H1 (cell line): ENCODE measurements at regions not wholly inside any gene's neighbourhood (a gene's known extent, or its start where the extent isn't known, plus 50 kb on each side); places are given as distances from the start of the nearest gene placed in this dataset.

ENCODE experiments used
- CTCF ChIA-PET: fragments of 300-600 bp; sonication (Branson Sonifier 250); formaldehyde crosslinking; loops from one replicate; lab custom pipeline; 2021; ENCODE audit not compliant: partially characterized antibody; lab: Charles Lee
- POLR2A ChIA-PET: fragments of 300-600 bp; sonication (Branson Sonifier 250); formaldehyde crosslinking; loops from one replicate; lab custom pipeline; 2021; ENCODE audit warnings: inconsistent platforms; ENCODE audit not compliant: partially characterized antibody; lab: Charles Lee
- DNase-seq, 2 experiments: peaks; one replicate each; pipeline versions ENCODE4 v3.0.0 to v3.0.0-alpha.2; 2010 to 2022; ENCODE audit warnings: low spot score in 2 of 2, low read depth in 1 of 2, mixed read lengths in 1 of 2
- FAIRE-seq: peaks from 2 replicates; lab custom pipeline; 2011; peaks lifted over from hg19 to GRCh38; lab: Jason Lieb, UNC
- H2AFZ ChIP-seq: 2 replicates; pipeline ENCODE4 v1.8.1; 2012; ENCODE audit warnings: low read length, inconsistent platforms
- H2AK5ac ChIP-seq: 2 replicates; pipeline ENCODE4 v1.6.1; 2013; ENCODE audit warnings: low read depth, low read length
- H2BK120ac ChIP-seq: replicated peaks from 2 replicates; pipeline ENCODE3; 2013; ENCODE audit warnings: low read depth, low read length, inconsistent platforms
- H2BK12ac ChIP-seq: 2 replicates; pipeline ENCODE4 v1.6.1; 2013; ENCODE audit warnings: low read depth, low read length
- H2BK15ac ChIP-seq: 2 replicates; pipeline ENCODE4 v1.6.1; 2013; ENCODE audit warnings: low read length
- H2BK20ac ChIP-seq: 2 replicates; pipeline ENCODE4 v1.6.1; 2013; ENCODE audit warnings: low read length
- H2BK5ac ChIP-seq: 2 replicates; pipeline ENCODE4 v1.6.1; 2013; ENCODE audit warnings: low read depth, low read length
- H3K14ac ChIP-seq: 2 replicates; pipeline ENCODE4 v1.6.1; 2013; ENCODE audit warnings: inconsistent platforms; ENCODE audit not compliant: insufficient read length
- H3K18ac ChIP-seq: 2 replicates; pipeline ENCODE4 v1.6.1; 2013; ENCODE audit warnings: low read length; ENCODE audit errors: extremely low read depth
- H3K23ac ChIP-seq: 2 replicates; pipeline ENCODE4 v1.6.1; 2013; ENCODE audit warnings: inconsistent platforms; ENCODE audit not compliant: insufficient read length
- H3K23me2 ChIP-seq: 2 replicates; pipeline ENCODE4 v1.6.1; 2013; ENCODE audit warnings: low read depth, low read length
- H3K27ac ChIP-seq: 2 replicates; pipeline ENCODE4 v1.6.1; 2011; ENCODE audit warnings: low read depth, low read length, inconsistent platforms
- H3K27me3 ChIP-seq, 4 experiments: replicated peaks in 1 of 4; 1 replicate in 1 of 4; 2 replicates in 3 of 4; pipeline versions ENCODE4 v1.6.1 to v1.8.1; 2011 to 2013; ENCODE audit warnings: low read length in 3 of 4, mild to moderate bottlenecking in 3 of 4, inconsistent platforms in 2 of 4, mixed read lengths in 2 of 4, moderate library complexity in 1 of 4; ENCODE audit not compliant: control insufficient read depth in 3 of 4, insufficient read depth in 3 of 4; ENCODE audit errors: extremely low read depth in 1 of 4
- H3K36me3 ChIP-seq, 4 experiments: 2 replicates each; pipeline versions ENCODE4 v1.6.1 to v1.8.1; 2011 to 2013; ENCODE audit warnings: mild to moderate bottlenecking in 4 of 4, low read length in 3 of 4, moderate library complexity in 2 of 4, control low read depth in 1 of 4, inconsistent platforms in 1 of 4; ENCODE audit not compliant: insufficient read depth in 4 of 4, control insufficient read depth in 2 of 4
- H3K4ac ChIP-seq: replicated peaks from 2 replicates; pipeline ENCODE3; 2013; ENCODE audit warnings: low read length, low read depth, mixed read lengths, inconsistent platforms; ENCODE audit not compliant: insufficient read length
- H3K4me1 ChIP-seq, 4 experiments: replicated peaks in 1 of 4; 1 replicate in 1 of 4; 2 replicates in 3 of 4; pipeline versions ENCODE4 v1.6.1 to v1.8.1; 2011 to 2013; ENCODE audit warnings: low read length in 3 of 4, inconsistent platforms in 2 of 4, mixed read lengths in 1 of 4; ENCODE audit not compliant: insufficient read depth in 4 of 4, control insufficient read depth in 3 of 4
- H3K4me2 ChIP-seq, 2 experiments: 2 replicates each; pipeline versions ENCODE4 v1.6.1 to v1.8.1; 2011 to 2013; ENCODE audit warnings: low read depth in 2 of 2, low read length in 2 of 2, control low read depth in 1 of 2, inconsistent platforms in 1 of 2, mild to moderate bottlenecking in 1 of 2; ENCODE audit not compliant: insufficient read depth in 1 of 2
- H3K4me3 ChIP-seq, 4 experiments: fragments of 200-600, 300-600 bp in 1 of 4; sonication (generic), shearing (Covaris generic), sonication (Bioruptor Twin) in 1 of 4; 2 replicates each; pipeline versions ENCODE4 v1.5.1 to v1.8.1; 2011 to 2016; ENCODE audit warnings: low read length in 4 of 4, low read depth in 3 of 4, control low read depth in 2 of 4, inconsistent platforms in 2 of 4, mild to moderate bottlenecking in 2 of 4, mixed read lengths in 1 of 4, moderate library complexity in 1 of 4; ENCODE audit not compliant: insufficient read depth in 2 of 4; ENCODE audit errors: extremely low read depth in 1 of 4
- H3K56ac ChIP-seq: replicated peaks from 2 replicates; pipeline ENCODE3; 2013; ENCODE audit warnings: low read depth, mild to moderate bottlenecking, mixed read lengths, low read length, inconsistent platforms; ENCODE audit not compliant: insufficient read length
- H3K79me1 ChIP-seq: 2 replicates; pipeline ENCODE4 v1.6.1; 2013; ENCODE audit warnings: low read depth, low read length, control low read depth
- H3K79me2 ChIP-seq, 2 experiments: 2 replicates each; pipeline versions ENCODE4 v1.6.1 to v1.8.1; 2012 to 2013; ENCODE audit warnings: low read length in 2 of 2, mild to moderate bottlenecking in 2 of 2, inconsistent platforms in 1 of 2; ENCODE audit not compliant: insufficient read depth in 2 of 2, control insufficient read depth in 1 of 2
- H3K9ac ChIP-seq, 4 experiments: replicated peaks in 1 of 4; 1 replicate in 1 of 4; 2 replicates in 3 of 4; pipeline versions ENCODE4 v1.6.1 to v1.8.1; 2011 to 2013; ENCODE audit warnings: low read depth in 3 of 4, low read length in 3 of 4, control low read depth in 2 of 4, mild to moderate bottlenecking in 2 of 4, moderate library complexity in 2 of 4, inconsistent platforms in 1 of 4; ENCODE audit errors: extremely low read depth in 1 of 4
- H3K9me3 ChIP-seq, 2 experiments: 2 replicates each; pipeline versions ENCODE4 v1.6.1 to v1.8.1; 2012 to 2013; ENCODE audit warnings: mild to moderate bottlenecking in 2 of 2, moderate library complexity in 2 of 2, control low read depth in 1 of 2, inconsistent platforms in 1 of 2, low read depth in 1 of 2, low read length in 1 of 2, mixed read lengths in 1 of 2; ENCODE audit not compliant: insufficient read depth in 2 of 2
- H4K20me1 ChIP-seq, 2 experiments: replicated peaks in 1 of 2; 2 replicates each; pipeline versions ENCODE3 to v1.8.1; 2011 to 2013; ENCODE audit warnings: inconsistent platforms in 2 of 2, low read length in 2 of 2, mild to moderate bottlenecking in 1 of 2; ENCODE audit not compliant: insufficient read depth in 2 of 2, control insufficient read depth in 1 of 2
- H4K5ac ChIP-seq: 2 replicates; pipeline ENCODE4 v1.6.1; 2013; ENCODE audit warnings: low read length, low read depth, mixed read lengths, inconsistent platforms; ENCODE audit not compliant: insufficient read length
- H4K8ac ChIP-seq: 2 replicates; pipeline ENCODE4 v1.8.0; 2013; ENCODE audit warnings: mild to moderate bottlenecking, moderate library complexity, low read length, inconsistent platforms; ENCODE audit not compliant: insufficient read depth; ENCODE audit errors: extremely low read depth
- H4K91ac ChIP-seq: replicated peaks from 2 replicates; pipeline ENCODE3; 2013; ENCODE audit warnings: low read length, mixed read lengths, inconsistent platforms; ENCODE audit not compliant: insufficient read length
- CBX5 ChIP-seq: fragments of 300-800, 300-1000 bp; sonication (generic); IDR thresholded peaks from 2 replicates; pipeline ENCODE4 v1.7.1; 2016; ENCODE audit warnings: antibody characterized with exemption, low read length, low read depth
- EZH2 ChIP-seq: fragments of 200-600 bp; sonication (generic); IDR thresholded peaks from 2 replicates; pipeline ENCODE4 v1.7.1; 2012; ENCODE audit warnings: low read depth, mild to moderate bottlenecking, moderate library complexity, low read length, inconsistent platforms; ENCODE audit not compliant: severe bottlenecking
- MAFK ChIP-seq: IDR thresholded peaks from 2 replicates; pipeline ENCODE4 v1.6.1; 2012; ENCODE audit warnings: low read depth, mild to moderate bottlenecking, improper control_type of control experiment, low read length
- RFX5 ChIP-seq: IDR thresholded peaks from 2 replicates; pipeline ENCODE4 v1.6.1; 2011; ENCODE audit warnings: low read depth, low read length, improper control_type of control experiment, borderline replicate concordance
- RXRA ChIP-seq: IDR thresholded peaks from 2 replicates; pipeline ENCODE4 v1.6.1; 2011; ENCODE audit warnings: low read depth, mild to moderate bottlenecking, low read length, moderate library complexity; ENCODE audit not compliant: insufficient read depth
- SIRT6 ChIP-seq: IDR thresholded peaks from one replicate; pipeline ENCODE4 v1.7.1; 2012; ENCODE audit warnings: low read length, inconsistent platforms

- H3K14ac ChIP-seq, result no peak overlapping the region
- H3K9me3 ChIP-seq, result no peaks in the 10 kb centered on the region
- no peak overlapping the region for H3K23ac ChIP-seq
- H4K91ac ChIP-seq, result no peak overlapping the region
- no peak overlapping the region for H4K8ac ChIP-seq
- H2BK5ac ChIP-seq, result no peak overlapping the region
- H2BK20ac ChIP-seq, result no peak overlapping the region
- no peak overlapping the region for H3K4ac ChIP-seq
- ChIA-PET CTCF (interaction anchor here (1.5 kb wide), 1 partner anchor 226 kb away, joined by 3 read pairs; no protein-coding TSS in a partner anchor), POLR2A (no interaction called here)
- H3K36me3 ChIP-seq, result no peaks in the 10 kb centered on the region
- H3K4me1 ChIP-seq, result no peaks in the 10 kb centered on the region
- H4K20me1 ChIP-seq, result no peaks in the 10 kb centered on the region
- no peak overlapping the region for H2BK15ac ChIP-seq
- H3K4me3 ChIP-seq, result no peak overlapping the region
- H2AK5ac ChIP-seq, result no peak overlapping the region
- H3K27ac ChIP-seq, result no peak overlapping the region
- H3K4me2 ChIP-seq, result no peak overlapping the region
- DNase-seq (no peak), FAIRE-seq (no peak)
- no peak overlapping the region for H4K5ac ChIP-seq
- H2BK120ac ChIP-seq, result no peak overlapping the region
- H3K23me2 ChIP-seq, result no peaks in the 10 kb centered on the region
- H3K79me1 ChIP-seq, result no peaks in the 10 kb centered on the region
- H3K18ac ChIP-seq, result no peak overlapping the region
- H3K9ac ChIP-seq, result no peak overlapping the region
- no peaks in the 10 kb centered on the region for H3K79me2 ChIP-seq
- no peak overlapping the region for H3K56ac ChIP-seq
- no peak overlapping the region for H2AFZ ChIP-seq
- no peaks in the 10 kb centered on the region; a peak in 2 of 7 replicates for H3K27me3 ChIP-seq
- H2BK12ac ChIP-seq, result no peak overlapping the region
- TF ChIP-seq RFX5, result no peak
- TF ChIP-seq SIRT6, result no peak
- no peak for TF ChIP-seq EZH2
- TF ChIP-seq CBX5, result no peak
- TF ChIP-seq MAFK, result no peak
- no peak for TF ChIP-seq RXRA
Observed at GRCh38 chr15:72948662-72949061, 103.6 kb upstream of the NEO1 start.
